ENCODE measurements at regions not wholly inside any gene's neighbourhood (a gene's known extent, or its start where the extent isn't known, plus 50 kb on each side); places are given as distances from the start of the nearest gene placed in this dataset.

GRCh38 chr10:78871796-78872195 lies 197.0 kb upstream of the ZMIZ1 start:
- in situ Hi-C loops (cut with MboI; ENCODE audit: low sequenced_read_pairs, unreplicated experiment), result no loop called here
- TF ChIP-seq CTCF (IDR thresholded peaks at IDR 0.05; ENCODE audit: borderline replicate concordance, control extremely low read depth, extremely low read depth, insufficient read depth, missing control alignments), result no peak
- no peak for DNase-seq (ENCODE audit: low spot score)

GRCh38 chr10:78873413-78873812 lies 195.4 kb upstream of the ZMIZ1 start:
- TF ChIP-seq CTCF (IDR thresholded peaks at IDR 0.05; ENCODE audit: borderline replicate concordance, control extremely low read depth, extremely low read depth, insufficient read depth, missing control alignments), result no peak
- in situ Hi-C loops (cut with MboI; ENCODE audit: low sequenced_read_pairs, unreplicated experiment), result no loop called here
- DNase-seq (ENCODE audit: low spot score), result no peak

GRCh38 chr10:78875331-78875877 lies 193.4 kb upstream of the ZMIZ1 start:
- DNase-seq (ENCODE audit: low spot score), result no peak
- TF ChIP-seq CTCF (IDR thresholded peaks at IDR 0.05; ENCODE audit: borderline replicate concordance, control extremely low read depth, extremely low read depth, insufficient read depth, missing control alignments), result no peak
- in situ Hi-C loops (cut with MboI; ENCODE audit: low sequenced_read_pairs, unreplicated experiment), result no loop called here

GRCh38 chr10:78875932-78876331 lies 192.8 kb upstream of the ZMIZ1 start:
- in situ Hi-C loops (cut with MboI; ENCODE audit: low sequenced_read_pairs, unreplicated experiment), result no loop called here
- no peak for DNase-seq (ENCODE audit: low spot score)
- TF ChIP-seq CTCF (IDR thresholded peaks at IDR 0.05; ENCODE audit: borderline replicate concordance, control extremely low read depth, extremely low read depth, insufficient read depth, missing control alignments), result no peak

GRCh38 chr10:78876449-78876848 lies 192.3 kb upstream of the ZMIZ1 start:
- TF ChIP-seq CTCF (IDR thresholded peaks at IDR 0.05; ENCODE audit: borderline replicate concordance, control extremely low read depth, extremely low read depth, insufficient read depth, missing control alignments), result no peak
- DNase-seq (ENCODE audit: low spot score), result no peak
- in situ Hi-C loops (cut with MboI; ENCODE audit: low sequenced_read_pairs, unreplicated experiment), result no loop called here

- in situ Hi-C loops (cut with MboI; ENCODE audit: low sequenced_read_pairs, unreplicated experiment), result no loop called here
- no peak for TF ChIP-seq CTCF (IDR thresholded peaks at IDR 0.05; ENCODE audit: borderline replicate concordance, control extremely low read depth, extremely low read depth, insufficient read depth, missing control alignments)
Observed at GRCh38 chr10:78879621-78880020, 189.1 kb upstream of the ZMIZ1 start.

GRCh38 chr10:78886129-78886528 lies 182.6 kb upstream of the ZMIZ1 start:
- in situ Hi-C loops (cut with MboI; ENCODE audit: low sequenced_read_pairs, unreplicated experiment), result no loop called here
- TF ChIP-seq CTCF (IDR thresholded peaks at IDR 0.05; ENCODE audit: borderline replicate concordance, control extremely low read depth, extremely low read depth, insufficient read depth, missing control alignments), result no peak
- DNase-seq (ENCODE audit: low spot score), result no peak

More at GRCh38 chr10:78879621-78880020, 189.1 kb upstream of the ZMIZ1 start:
- DNase-seq (ENCODE audit: low spot score), result no peak

All from GM13976 (cell line).